GM18519 (cell line): ENCODE measurements at regions not wholly inside any gene's neighbourhood (a gene's known extent, or its start where the extent isn't known, plus 50 kb on each side); places are given as distances from the start of the nearest gene placed in this dataset.

ENCODE experiments used
- ATAC-seq: cut with Tn5 transposase; IDR thresholded peaks from one replicate; pipeline ENCODE4 v1.9.1; 2021; ENCODE audit warnings: mild to moderate bottlenecking, moderate library complexity; ENCODE audit not compliant: unreplicated experiment, low FRiP score

- ATAC-seq = no peak
These were observed 865.2 kb downstream of the SORCS3 start for GRCh38 chr10:105506262-105506661.

- no peak for ATAC-seq
These were observed 862.6 kb downstream of the SORCS3 start for GRCh38 chr10:105503714-105504113.

- ATAC-seq = no peak
These were observed 861.0 kb downstream of the SORCS3 start for GRCh38 chr10:105502058-105502457.

GRCh38 chr10:105494944-105495343 lies 853.9 kb downstream of the SORCS3 start:
- no peak for ATAC-seq

GRCh38 chr10:105494303-105494702 lies 853.2 kb downstream of the SORCS3 start:
- ATAC-seq = no peak

- ATAC-seq = no peak
These were observed 832.1 kb downstream of the SORCS3 start for GRCh38 chr10:105473170-105473569.

- no peak for ATAC-seq
These were observed 827.7 kb downstream of the SORCS3 start for GRCh38 chr10:105468759-105469158.

- ATAC-seq = no peak
These were observed 825.4 kb downstream of the SORCS3 start for GRCh38 chr10:105466521-105466920.

- ATAC-seq = no peak
These were observed 793.9 kb downstream of the SORCS3 start for GRCh38 chr10:105434970-105435369.

GRCh38 chr10:105413997-105414396 lies 772.9 kb downstream of the SORCS3 start:
- ATAC-seq = no peak

GRCh38 chr10:105409370-105409769 lies 768.3 kb downstream of the SORCS3 start:
- ATAC-seq = no peak

GRCh38 chr10:105406488-105406887 lies 765.4 kb downstream of the SORCS3 start:
- ATAC-seq = no peak

- no peak for ATAC-seq
These were observed 757.1 kb downstream of the SORCS3 start for GRCh38 chr10:105398202-105398601.

GRCh38 chr10:105391670-105392351 lies 750.7 kb downstream of the SORCS3 start:
- no peak for ATAC-seq

- no peak for ATAC-seq
These were observed 746.9 kb downstream of the SORCS3 start for GRCh38 chr10:105387971-105388370.

GRCh38 chr10:105383978-105384377 lies 742.9 kb downstream of the SORCS3 start:
- ATAC-seq = no peak

- no peak for ATAC-seq
These were observed 729.6 kb downstream of the SORCS3 start for GRCh38 chr10:105370692-105371091.

GRCh38 chr10:105359708-105360107 lies 718.6 kb downstream of the SORCS3 start:
- ATAC-seq = no peak

- no peak for ATAC-seq
These were observed 717.8 kb downstream of the SORCS3 start for GRCh38 chr10:105358911-105359310.

GRCh38 chr10:105356626-105357025 lies 715.5 kb downstream of the SORCS3 start:
- no peak for ATAC-seq

- ATAC-seq = no peak
These were observed 712.9 kb downstream of the SORCS3 start for GRCh38 chr10:105354010-105354409.

GRCh38 chr10:105352827-105353226 lies 711.7 kb downstream of the SORCS3 start:
- ATAC-seq = no peak

GRCh38 chr10:105352281-105352680 lies 711.2 kb downstream of the SORCS3 start:
- ATAC-seq = no peak
